SJSA1 (cell line): ENCODE measurements at regions not wholly inside any gene's neighbourhood (a gene's known extent, or its start where the extent isn't known, plus 50 kb on each side); places are given as distances from the start of the nearest gene placed in this dataset.

Experiments used
- DNase-seq, 2 experiments: peaks; one replicate each; pipeline ENCODE4 v3.0.0-alpha.2; 2015 to 2020; ENCODE audit warnings: low spot score in 2 of 2, low read depth in 1 of 2
- H3K27ac ChIP-seq: fragments of 250-450 bp; sonication (Bioruptor Pico); 2 replicates; pipeline ENCODE4 v1.5.1; 2020; ENCODE audit warnings: mild to moderate bottlenecking, moderate library complexity
- H3K27me3 ChIP-seq: fragments of 250-450 bp; sonication (Bioruptor Pico); replicated peaks from 2 replicates; pipeline ENCODE4 v1.5.1; 2020; ENCODE audit warnings: mild to moderate bottlenecking, moderate library complexity
- H3K36me3 ChIP-seq: fragments of 250-450 bp; sonication (Bioruptor Pico); 2 replicates; pipeline ENCODE4 v1.5.1; 2020; ENCODE audit warnings: mild to moderate bottlenecking
- H3K4me1 ChIP-seq: fragments of 250-450 bp; sonication (Bioruptor Pico); replicated peaks from 2 replicates; pipeline ENCODE4 v1.6.1; 2021; ENCODE audit warnings: mild to moderate bottlenecking
- H3K4me3 ChIP-seq: fragments of 250-450 bp; sonication (Bioruptor Pico); 2 replicates; pipeline ENCODE4 v1.5.1; 2020; ENCODE audit warnings: mild to moderate bottlenecking
- H3K9me3 ChIP-seq: fragments of 250-450 bp; sonication (Bioruptor Pico); replicated peaks from 2 replicates; pipeline ENCODE4 v1.5.1; 2020; ENCODE audit warnings: mild to moderate bottlenecking

DNA sequence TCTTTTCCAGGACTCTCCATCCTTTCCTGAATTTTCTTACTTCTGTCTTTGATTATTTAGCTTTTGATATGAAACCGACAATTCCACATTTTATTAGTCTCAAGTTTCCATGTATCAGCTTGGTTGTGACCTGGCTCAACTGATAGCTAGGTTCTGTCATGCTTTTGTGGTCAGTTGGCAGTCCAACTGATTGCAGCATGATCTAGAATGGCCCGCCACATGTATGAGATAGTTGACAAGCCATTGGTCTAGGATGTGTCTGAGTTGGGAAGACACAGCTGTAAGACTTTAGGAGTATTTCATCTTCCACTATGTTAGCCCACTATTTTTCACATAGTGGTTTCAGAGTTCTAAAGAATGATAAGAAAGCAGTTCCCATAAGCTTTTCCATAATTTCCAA lies 117.5 kb upstream of the GRID2 start:
- no peaks in the 10 kb centered on the region for H3K36me3 ChIP-seq

GRCh38 chr4:92189146-92189545 lies 114.6 kb upstream of the GRID2 start:
- H3K9me3 ChIP-seq: no peaks in the 10 kb centered on the region
- DNase-seq: no peak
- no peak overlapping the region for H3K4me3 ChIP-seq
- H3K4me1 ChIP-seq: no peaks in the 10 kb centered on the region
- no peaks in the 10 kb centered on the region for H3K36me3 ChIP-seq
- no peak overlapping the region for H3K27ac ChIP-seq
- no peaks in the 10 kb centered on the region for H3K27me3 ChIP-seq

More for the DNA sequence above, 117.5 kb upstream of the GRID2 start:
- H3K9me3 ChIP-seq: no peaks in the 10 kb centered on the region
- H3K4me3 ChIP-seq: no peak overlapping the region
- H3K27me3 ChIP-seq: no peaks in the 10 kb centered on the region
- H3K4me1 ChIP-seq: no peaks in the 10 kb centered on the region
- H3K27ac ChIP-seq: no peak overlapping the region
- no peak for DNase-seq

DNA sequence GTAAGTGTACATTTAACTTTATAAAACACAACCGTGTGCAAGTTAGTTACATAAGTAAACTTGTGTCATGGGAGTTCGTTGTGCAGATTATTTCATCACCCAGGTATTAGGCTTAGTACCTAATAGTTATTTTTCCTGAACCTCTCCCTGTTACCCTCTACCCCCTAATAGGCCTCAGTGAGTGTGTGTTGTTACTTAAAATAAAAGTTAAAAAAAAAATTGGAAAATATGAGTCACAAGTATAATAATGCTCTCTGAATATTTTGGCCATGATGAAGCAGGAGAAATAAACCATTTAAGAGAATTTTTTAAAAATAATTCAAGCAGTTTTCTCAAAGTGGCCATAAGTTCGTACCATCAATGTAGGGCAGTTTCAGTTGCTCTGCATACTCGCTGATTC lies 105.1 kb upstream of the GRID2 start:
- Histone ChIP-seq H3K9me3 (no peaks in the 10 kb centered on the region), H3K27me3 (no peaks in the 10 kb centered on the region), H3K4me3 (no peak overlapping the region), H3K27ac (no peak overlapping the region; the same call in 1 of the 2 replicates), H3K4me1 (peaks cover 7% of the 10 kb centered on the region; the same call in 1 of the 2 replicates), H3K36me3 (no peaks in the 10 kb centered on the region)
- DNase-seq: peak in 1 of 2 experiments; percentile 11

DNA sequence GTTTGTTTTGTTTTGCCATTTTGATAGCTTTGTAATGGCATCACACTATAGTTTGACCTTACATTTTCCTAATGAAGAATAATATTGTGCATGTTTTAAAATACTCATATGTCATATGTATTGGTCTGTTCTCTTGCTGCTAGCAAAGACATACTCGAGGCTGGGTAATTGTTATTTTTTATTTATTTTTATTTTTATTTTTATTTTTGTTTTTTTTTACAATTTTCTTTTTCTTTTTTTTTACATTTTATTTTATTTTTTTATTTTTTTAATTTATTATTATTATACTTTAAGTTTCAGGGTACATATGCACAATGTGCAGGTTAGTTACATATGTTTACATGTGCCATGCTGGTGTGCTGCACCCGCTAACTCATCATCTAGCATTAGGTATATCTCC lies 104.6 kb upstream of the GRID2 start:
- Histone ChIP-seq H3K4me3 (no peak overlapping the region), H3K27me3 (no peaks in the 10 kb centered on the region), H3K9me3 (no peaks in the 10 kb centered on the region), H3K27ac (no peak overlapping the region), H3K36me3 (no peaks in the 10 kb centered on the region), H3K4me1 (peaks cover 7% of the 10 kb centered on the region; the same call in 1 of the 2 replicates)
- DNase-seq: no peak

DNA sequence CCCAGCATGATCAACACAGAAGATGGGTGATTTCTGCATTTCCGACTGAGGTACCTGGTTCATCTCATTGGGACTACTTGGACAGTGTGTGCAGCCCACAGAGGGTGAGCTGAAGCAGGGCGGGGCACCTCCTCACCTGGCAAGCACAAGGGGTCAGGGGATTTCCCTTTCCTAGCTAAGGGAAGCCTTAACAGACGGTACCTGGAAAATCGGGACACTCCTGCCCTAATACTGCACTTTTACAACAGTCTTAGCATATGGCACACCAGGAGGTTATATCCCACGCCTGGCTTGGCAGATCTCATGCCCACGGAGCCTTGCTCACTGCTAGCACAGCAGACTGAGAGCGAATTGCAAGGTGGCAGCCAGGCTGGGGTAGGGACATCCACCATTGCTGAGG lies 92.9 kb upstream of the GRID2 start:
- Histone ChIP-seq H3K36me3 (no peaks in the 10 kb centered on the region), H3K9me3 (no peaks in the 10 kb centered on the region), H3K27me3 (no peaks in the 10 kb centered on the region), H3K27ac (no peak overlapping the region), H3K4me1 (no peaks in the 10 kb centered on the region), H3K4me3 (no peak overlapping the region)
- no peak for DNase-seq

DNA sequence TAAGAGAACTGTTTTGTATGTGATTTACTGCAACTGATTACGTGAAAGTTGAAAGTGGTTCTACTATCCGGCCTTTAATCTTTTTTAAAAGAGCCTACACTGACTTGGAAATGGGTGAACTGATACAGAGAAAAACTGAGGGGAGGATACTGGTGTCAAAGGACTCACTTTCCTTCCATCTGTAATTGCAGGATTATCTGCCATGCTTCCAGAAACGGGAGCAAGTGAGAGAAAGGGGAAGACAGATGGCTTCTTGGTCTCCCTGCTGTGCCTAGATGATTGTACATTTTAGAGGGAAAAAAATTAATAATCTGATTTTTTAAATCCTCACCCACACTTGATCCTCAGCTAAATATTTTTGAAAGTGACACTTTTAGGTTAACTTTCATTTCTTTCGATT lies 88.3 kb upstream of the GRID2 start:
- Histone ChIP-seq H3K4me3 (no peak overlapping the region), H3K36me3 (no peaks in the 10 kb centered on the region), H3K9me3 (no peaks in the 10 kb centered on the region; the same call in 1 of the 2 replicates), H3K27ac (no peak overlapping the region), H3K4me1 (no peaks in the 10 kb centered on the region), H3K27me3 (no peaks in the 10 kb centered on the region)
- DNase-seq: no peak

DNA sequence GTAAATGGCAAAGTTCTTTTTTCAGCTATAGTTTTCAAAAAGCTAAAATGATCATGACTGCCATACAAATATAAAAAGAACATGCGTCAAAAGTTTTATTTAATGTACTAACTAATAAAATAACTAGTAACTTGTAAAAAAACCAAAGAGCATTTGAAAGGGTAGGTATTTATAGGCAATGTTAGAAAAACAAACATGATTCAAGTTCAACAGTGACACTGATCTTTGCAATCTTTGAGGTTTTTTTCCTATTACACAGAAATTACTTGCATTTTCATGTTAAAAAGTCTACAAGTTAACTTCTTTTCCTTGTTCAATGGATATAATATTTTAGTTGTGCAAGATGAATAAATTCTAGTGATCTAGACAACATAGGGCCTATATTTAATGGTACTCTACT lies 72.3 kb upstream of the GRID2 start:
- Histone ChIP-seq H3K4me3 (no peak overlapping the region), H3K36me3 (no peaks in the 10 kb centered on the region), H3K9me3 (no peaks in the 10 kb centered on the region), H3K4me1 (peaks cover 39% of the 10 kb centered on the region), H3K27ac (no peak overlapping the region), H3K27me3 (no peaks in the 10 kb centered on the region)
- peak in 1 of 2 experiments; percentile 5 for DNase-seq

DNA sequence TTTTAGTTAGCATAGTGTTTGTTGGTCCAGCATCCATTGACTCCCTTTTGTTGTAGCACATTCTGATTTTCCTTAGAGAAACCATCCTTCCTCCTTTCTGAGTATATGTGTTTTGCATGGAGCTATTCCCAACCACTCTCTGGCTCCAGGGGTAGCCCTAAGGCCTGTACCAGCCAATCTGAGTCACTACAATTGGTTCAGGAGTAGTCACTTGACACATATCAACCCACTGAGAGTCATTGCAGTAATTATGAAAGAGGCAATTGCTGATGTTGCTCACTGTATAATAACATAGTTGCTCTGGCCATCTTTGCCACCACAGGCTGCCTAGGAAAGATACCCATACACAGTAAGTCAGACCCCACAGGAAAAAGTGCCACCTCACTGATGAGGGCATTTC lies 71.2 kb upstream of the GRID2 start:
- no peaks in the 10 kb centered on the region for H3K27me3 ChIP-seq
- H3K36me3 ChIP-seq: no peaks in the 10 kb centered on the region
- H3K4me3 ChIP-seq: no peak overlapping the region
- 0 out of 2 replicates have a peak overlapping the region, but pooled peaks have one; percentile 13 for H3K27ac ChIP-seq
- peaks cover 45% of the 10 kb centered on the region for H3K4me1 ChIP-seq
- H3K9me3 ChIP-seq: no peaks in the 10 kb centered on the region
- no peak for DNase-seq

DNA sequence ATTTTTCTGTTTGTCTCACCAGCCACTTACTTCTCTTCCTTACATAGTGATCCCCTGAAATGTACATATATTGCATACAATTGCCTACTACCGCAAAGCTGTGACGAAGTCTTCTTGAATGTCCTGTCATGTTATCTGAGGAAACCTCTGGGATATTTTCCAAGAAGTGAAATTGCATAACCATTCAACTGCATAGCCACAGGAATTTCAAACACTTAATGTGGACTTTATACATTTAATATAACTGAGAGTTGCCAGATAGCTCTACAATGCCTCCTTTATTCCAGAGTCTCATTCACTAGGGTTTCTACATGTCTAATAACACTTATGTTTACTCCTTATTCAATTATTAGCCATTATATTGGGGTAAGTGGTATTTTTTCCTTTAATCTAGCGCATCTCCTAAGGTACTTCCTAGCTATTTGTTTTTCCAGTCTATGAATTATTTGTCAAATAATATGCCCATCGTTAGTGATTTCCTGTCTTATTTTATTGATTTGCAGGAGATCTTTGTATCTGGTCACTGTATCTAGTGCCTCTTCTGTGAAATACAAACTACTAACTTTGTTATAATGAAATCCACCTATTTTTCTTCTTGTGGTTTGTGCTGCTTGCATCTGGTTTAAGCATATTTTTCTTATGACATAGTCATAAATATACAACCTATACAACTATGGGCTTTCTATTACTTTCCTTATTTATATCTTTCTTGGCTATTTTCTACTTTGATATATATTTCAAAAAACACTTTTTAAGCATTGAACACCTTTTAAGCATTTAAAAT lies 69.2 kb upstream of the GRID2 start:
- no peak overlapping the region for H3K4me3 ChIP-seq
- H3K9me3 ChIP-seq: 0 out of 2 replicates have a peak, but pooled peaks cover 2% of the 10 kb centered on the region
- H3K36me3 ChIP-seq: no peaks in the 10 kb centered on the region
- H3K27ac ChIP-seq: peak overlapping the region; percentile 92
- H3K4me1 ChIP-seq: peaks cover 45% of the 10 kb centered on the region
- no peaks in the 10 kb centered on the region for H3K27me3 ChIP-seq
- DNase-seq: peak; percentile 58 to 84

DNA sequence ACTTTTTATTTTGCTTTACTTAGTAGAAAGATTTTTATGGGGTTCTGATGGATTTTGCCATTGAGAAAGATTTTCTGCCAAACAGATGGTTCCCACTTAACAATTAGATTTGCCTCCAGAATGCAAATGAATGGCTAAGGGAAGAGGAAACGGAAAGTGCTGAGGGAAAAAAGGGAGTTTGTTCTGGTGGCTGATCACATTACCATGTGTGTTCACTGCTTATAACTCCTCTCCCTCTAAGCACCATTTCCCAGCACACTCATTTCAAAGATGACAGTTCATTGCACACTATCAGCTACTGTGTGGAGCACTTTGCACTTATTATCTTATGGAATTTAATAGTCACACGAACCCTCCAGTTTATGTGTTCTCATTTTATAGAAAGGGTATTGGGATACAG lies 68.0 kb upstream of the GRID2 start:
- Histone ChIP-seq H3K36me3 (no peaks in the 10 kb centered on the region), H3K4me1 (peaks cover 45% of the 10 kb centered on the region), H3K4me3 (no peak overlapping the region), H3K27me3 (no peaks in the 10 kb centered on the region), H3K27ac (no peak overlapping the region), H3K9me3 (0 out of 2 replicates have a peak, but pooled peaks cover 5% of the 10 kb centered on the region)
- DNase-seq: peak in 1 of 2 experiments; percentile 7

GRCh38 chr4:92236877-92237276 lies 66.9 kb upstream of the GRID2 start:
- H3K27ac ChIP-seq: no peak overlapping the region

GRCh38 chr4:92237559-92237958 lies 66.2 kb upstream of the GRID2 start:
- no peak for DNase-seq
- Histone ChIP-seq H3K27ac (no peak overlapping the region), H3K4me1 (peaks cover 35% of the 10 kb centered on the region), H3K4me3 (no peak overlapping the region), H3K27me3 (no peaks in the 10 kb centered on the region), H3K9me3 (0 out of 2 replicates have a peak, but pooled peaks cover 5% of the 10 kb centered on the region), H3K36me3 (no peaks in the 10 kb centered on the region)

More at GRCh38 chr4:92236877-92237276, 66.9 kb upstream of the GRID2 start:
- H3K27me3 ChIP-seq: no peaks in the 10 kb centered on the region
- no peak overlapping the region for H3K4me3 ChIP-seq
- H3K36me3 ChIP-seq: no peaks in the 10 kb centered on the region
- H3K9me3 ChIP-seq: 0 out of 2 replicates have a peak, but pooled peaks cover 5% of the 10 kb centered on the region
- DNase-seq: peak in 1 of 2 experiments; percentile 5
- peaks cover 39% of the 10 kb centered on the region for H3K4me1 ChIP-seq

- DNase-seq: no peak
- Histone ChIP-seq H3K4me1 (peaks cover 6% of the 10 kb centered on the region), H3K27me3 (no peaks in the 10 kb centered on the region), H3K27ac (no peak overlapping the region), H3K9me3 (0 out of 2 replicates have a peak, but pooled peaks cover 5% of the 10 kb centered on the region), H3K4me3 (no peak overlapping the region), H3K36me3 (no peaks in the 10 kb centered on the region)
Measured at GRCh38 chr4:92241094-92241493, 62.7 kb upstream of the GRID2 start.

DNA sequence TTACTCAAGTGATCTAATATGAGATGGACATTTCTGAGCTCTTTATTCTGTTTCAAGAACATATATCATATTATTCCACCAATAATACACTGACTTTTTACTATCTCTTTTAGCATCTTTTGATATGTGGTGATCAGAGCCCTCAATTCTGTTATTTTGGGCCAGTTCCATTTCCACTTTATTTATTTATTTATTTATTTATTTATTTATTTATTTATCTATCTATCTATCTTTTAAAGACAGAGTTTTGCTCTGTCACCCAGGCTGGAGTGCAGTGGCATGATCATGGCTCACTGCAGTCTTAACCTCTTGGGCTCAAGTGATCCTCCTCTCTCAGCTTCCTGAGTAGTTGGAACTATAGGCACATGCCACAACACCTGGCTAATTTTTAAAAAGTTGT lies 57.4 kb upstream of the GRID2 start:
- Histone ChIP-seq H3K9me3 (no peaks in the 10 kb centered on the region), H3K36me3 (no peaks in the 10 kb centered on the region), H3K27me3 (no peaks in the 10 kb centered on the region), H3K27ac (no peak overlapping the region), H3K4me3 (no peak overlapping the region), H3K4me1 (no peaks in the 10 kb centered on the region)
- no peak for DNase-seq
